CD14-positive monocyte (primary cell): ENCODE measurements at regions not wholly inside any gene's neighbourhood (a gene's known extent, or its start where the extent isn't known, plus 50 kb on each side); places are given as distances from the start of the nearest gene placed in this dataset.

Experiments
- DNase-seq, 3 donors: peaks; one replicate each; pipeline ENCODE4 v3.0.0-alpha.2; 2011 to 2022
- H2AFZ ChIP-seq: 2 replicates; pipeline ENCODE4 v1.6.0; 2012; ENCODE audit warnings: mild to moderate bottlenecking, low read depth, low read length, inconsistent platforms; ENCODE audit not compliant: insufficient read depth, poor library complexity, severe bottlenecking
- H3K27ac ChIP-seq, 2 donors: 1 replicate in 1 of 2; 2 replicates in 1 of 2; pipeline ENCODE4 v1.5.1; 2012 to 2013; ENCODE audit warnings: low read length in 2 of 2, control low read depth in 1 of 2, inconsistent platforms in 1 of 2, low read depth in 1 of 2, mild to moderate bottlenecking in 1 of 2
- H3K27me3 ChIP-seq, 2 donors: one replicate each; pipeline versions ENCODE4 v1.6.0 to v1.6.1; 2011 to 2013; ENCODE audit warnings: low read length in 2 of 2; ENCODE audit not compliant: control insufficient read depth in 2 of 2, insufficient read depth in 2 of 2
- H3K36me3 ChIP-seq, 2 donors: replicated peaks in 1 of 2; 1 replicate in 1 of 2; 2 replicates in 1 of 2; pipeline versions ENCODE4 v1.5.1 to v1.6.1; 2012 to 2013; ENCODE audit warnings: low read length in 2 of 2, control low read depth in 1 of 2, inconsistent platforms in 1 of 2, mild to moderate bottlenecking in 1 of 2; ENCODE audit not compliant: insufficient read depth in 2 of 2, control insufficient read depth in 1 of 2
- H3K4me1 ChIP-seq, 2 donors: 1 replicate in 1 of 2; 2 replicates in 1 of 2; pipeline versions ENCODE4 v1.5.1 to v1.6.1; 2012 to 2013; ENCODE audit warnings: low read length in 2 of 2, control low read depth in 1 of 2, inconsistent platforms in 1 of 2, mild to moderate bottlenecking in 1 of 2, moderate library complexity in 1 of 2; ENCODE audit not compliant: insufficient read depth in 2 of 2, control insufficient read depth in 1 of 2
- H3K4me2 ChIP-seq: replicated peaks from 2 replicates; pipeline ENCODE3; 2012; ENCODE audit warnings: low read length, moderate library complexity, mild to moderate bottlenecking; ENCODE audit not compliant: poor library complexity, severe bottlenecking; ENCODE audit errors: extremely low read depth
- H3K4me3 ChIP-seq, 3 experiments: fragments of 200-600 bp in 1 of 3; sonication (generic) in 1 of 3; replicated peaks in 1 of 3; 1 replicate in 2 of 3; 2 replicates in 1 of 3; pipeline ENCODE4 v1.5.1; 2011 to 2013; ENCODE audit warnings: low read length in 3 of 3, mild to moderate bottlenecking in 3 of 3, control low read depth in 2 of 3, low read depth in 2 of 3, inconsistent platforms in 1 of 3, moderate library complexity in 1 of 3
- H3K79me2 ChIP-seq: 2 replicates; pipeline ENCODE4 v1.6.0; 2012; ENCODE audit warnings: mild to moderate bottlenecking, control low read depth, inconsistent platforms, low read length, moderate library complexity; ENCODE audit not compliant: insufficient read depth
- H3K9ac ChIP-seq: 2 replicates; pipeline ENCODE4 v1.6.0; 2017; ENCODE audit warnings: low read length, mild to moderate bottlenecking; ENCODE audit not compliant: insufficient read depth, poor library complexity, severe bottlenecking
- H3K9me3 ChIP-seq, 2 donors: replicated peaks in 1 of 2; 1 replicate in 1 of 2; 2 replicates in 1 of 2; pipeline versions ENCODE4 v1.5.1 to v1.6.1; 2012 to 2013; ENCODE audit warnings: low read length in 2 of 2, control low read depth in 1 of 2; ENCODE audit not compliant: control insufficient read depth in 1 of 2, insufficient read depth in 1 of 2
- H4K20me1 ChIP-seq: 2 replicates; pipeline ENCODE4 v1.6.0; 2012; ENCODE audit warnings: mild to moderate bottlenecking, low read length, control low read depth, moderate library complexity; ENCODE audit not compliant: insufficient read depth
- H3K27ac Mint-ChIP-seq, 7 donors: one replicate each; pipeline ENCODE4 v1.8.0; 2020; ENCODE audit warnings: mild to moderate bottlenecking in 7 of 7, mixed read lengths in 7 of 7, moderate library complexity in 6 of 7, inconsistent platforms in 2 of 7
- H3K27me3 Mint-ChIP-seq, 3 donors: one replicate each; pipeline ENCODE4 v1.8.0; 2021 to 2022; ENCODE audit warnings: low read depth in 3 of 3, mild to moderate bottlenecking in 3 of 3, mixed read lengths in 3 of 3, moderate library complexity in 3 of 3, inconsistent platforms in 1 of 3
- H3K36me3 Mint-ChIP-seq, 2 donors: one replicate each; pipeline ENCODE4 v1.8.0; 2020; ENCODE audit warnings: mixed read lengths in 2 of 2, inconsistent platforms in 1 of 2, mild to moderate bottlenecking in 1 of 2
- H3K4me1 Mint-ChIP-seq: one replicate; pipeline ENCODE4 v1.8.0; 2020; ENCODE audit warnings: mild to moderate bottlenecking, mixed read lengths
- H3K4me3 Mint-ChIP-seq, 2 donors: one replicate each; pipeline ENCODE4 v1.8.0; 2020; ENCODE audit warnings: mild to moderate bottlenecking in 2 of 2, mixed read lengths in 2 of 2, moderate library complexity in 1 of 2
- H3K9me3 Mint-ChIP-seq, 7 donors: one replicate each; pipeline ENCODE4 v1.8.0; 2020 to 2022; ENCODE audit warnings: mixed read lengths in 7 of 7, mild to moderate bottlenecking in 6 of 7, moderate library complexity in 6 of 7, inconsistent platforms in 2 of 7
- WGBS: methylation state at CpG from one replicate; pipeline ENCODE4 v1.1.5; 2013; ENCODE audit warnings: missing lambda C conversion rate; ENCODE audit not compliant: insufficient coverage; 5-methylcytosine and 5-hydroxymethylcytosine counted together
- intact Hi-C, 2 donors: fragments of 100-400 bp; cut with micrococcal nuclease; formaldehyde crosslinking; loops; one replicate each; pipeline versions ENCODE4 v1.15.0 to v1.15.1; 2023
- TF ChIP-seq, protein P1 (sequence below): fragments of 200-600 bp; IDR thresholded peaks from one replicate; pipeline ENCODE4 v1.8.0; 2022; ENCODE audit warnings: antibody characterized with exemption, mild to moderate bottlenecking

GRCh38 chr4:132824761-132825160 lies 324.3 kb upstream of the PCDH10 start:
- Histone ChIP-seq H3K4me2 (no peak overlapping the region), H3K9me3 (no peaks in the 10 kb centered on the region), H3K36me3 (no peaks in the 10 kb centered on the region), H3K79me2 (no peaks in the 10 kb centered on the region), H4K20me1 (no peaks in the 10 kb centered on the region), H3K4me1 (no peaks in the 10 kb centered on the region), H3K27ac (no peak overlapping the region), H2AFZ (no peak overlapping the region), H3K27me3 (no peaks in the 10 kb centered on the region), H3K9ac (no peak overlapping the region), H3K4me3 (no peak overlapping the region)
- peaks cover 0 to 3% (median 1%) of the 10 kb centered on the region in 7 donors for H3K9me3 Mint-ChIP-seq
- H3K4me1 Mint-ChIP-seq, result no peaks in the 10 kb centered on the region
- no peaks in the 10 kb centered on the region for H3K36me3 Mint-ChIP-seq
- 87% methylated on average over 8 of the region's 8 CpGs for WGBS
- no peak overlapping the region for H3K4me3 Mint-ChIP-seq
- TF ChIP-seq, protein P1, sequence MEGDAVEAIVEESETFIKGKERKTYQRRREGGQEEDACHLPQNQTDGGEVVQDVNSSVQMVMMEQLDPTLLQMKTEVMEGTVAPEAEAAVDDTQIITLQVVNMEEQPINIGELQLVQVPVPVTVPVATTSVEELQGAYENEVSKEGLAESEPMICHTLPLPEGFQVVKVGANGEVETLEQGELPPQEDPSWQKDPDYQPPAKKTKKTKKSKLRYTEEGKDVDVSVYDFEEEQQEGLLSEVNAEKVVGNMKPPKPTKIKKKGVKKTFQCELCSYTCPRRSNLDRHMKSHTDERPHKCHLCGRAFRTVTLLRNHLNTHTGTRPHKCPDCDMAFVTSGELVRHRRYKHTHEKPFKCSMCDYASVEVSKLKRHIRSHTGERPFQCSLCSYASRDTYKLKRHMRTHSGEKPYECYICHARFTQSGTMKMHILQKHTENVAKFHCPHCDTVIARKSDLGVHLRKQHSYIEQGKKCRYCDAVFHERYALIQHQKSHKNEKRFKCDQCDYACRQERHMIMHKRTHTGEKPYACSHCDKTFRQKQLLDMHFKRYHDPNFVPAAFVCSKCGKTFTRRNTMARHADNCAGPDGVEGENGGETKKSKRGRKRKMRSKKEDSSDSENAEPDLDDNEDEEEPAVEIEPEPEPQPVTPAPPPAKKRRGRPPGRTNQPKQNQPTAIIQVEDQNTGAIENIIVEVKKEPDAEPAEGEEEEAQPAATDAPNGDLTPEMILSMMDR, result no peak
- intact Hi-C loops, result no loop called here
- no peak for DNase-seq
- H3K27me3 Mint-ChIP-seq, result no peaks in the 10 kb centered on the region
- H3K27ac Mint-ChIP-seq, result no peak overlapping the region

DNA sequence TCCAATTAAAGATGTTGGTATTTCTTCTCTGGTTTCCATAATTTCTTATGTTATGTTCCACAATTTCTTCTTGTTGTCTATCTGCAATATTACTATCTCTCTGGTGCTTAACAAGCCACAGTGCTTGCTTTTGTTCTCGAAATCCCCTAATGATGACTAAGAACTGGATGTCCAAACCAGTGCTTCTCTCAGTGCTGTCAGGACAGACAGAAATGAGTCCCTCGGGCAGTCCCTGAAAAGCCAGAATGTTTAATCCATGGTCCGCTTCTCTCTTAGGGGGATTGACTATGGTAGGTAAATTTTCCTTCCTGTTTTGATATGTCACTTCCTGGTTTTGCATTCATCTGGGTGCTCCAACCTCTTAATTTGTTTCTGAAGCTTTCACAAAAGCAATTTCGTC lies 321.6 kb upstream of the PCDH10 start:
- peak overlapping the region in 1 of 7 donors; percentile 6 for H3K27ac Mint-ChIP-seq
- Histone ChIP-seq H3K4me2 (no peak overlapping the region), H3K36me3 (no peaks in the 10 kb centered on the region), H2AFZ (no peak overlapping the region), H3K79me2 (no peaks in the 10 kb centered on the region), H3K9ac (no peak overlapping the region), H3K27ac (no peak overlapping the region), H3K9me3 (no peaks in the 10 kb centered on the region), H3K27me3 (no peaks in the 10 kb centered on the region), H3K4me1 (no peaks in the 10 kb centered on the region), H3K4me3 (no peak overlapping the region), H4K20me1 (no peaks in the 10 kb centered on the region)
- intact Hi-C loops, result no loop called here
- DNase-seq, result no peak
- H3K27me3 Mint-ChIP-seq, result no peaks in the 10 kb centered on the region
- no peak overlapping the region for H3K4me3 Mint-ChIP-seq
- 38% methylated on average over 2 of the region's 4 CpGs for WGBS
- TF ChIP-seq, protein P1, result no peak
- no peaks in the 10 kb centered on the region for H3K4me1 Mint-ChIP-seq
- no peaks in the 10 kb centered on the region for H3K36me3 Mint-ChIP-seq
- peaks cover 0 to 2% (median 0%) of the 10 kb centered on the region in 7 donors for H3K9me3 Mint-ChIP-seq
